Peyer's patch (tissue), 4 donors: ENCODE measurements at regions not wholly inside any gene's neighbourhood (a gene's known extent, or its start where the extent isn't known, plus 50 kb on each side); places are given as distances from the start of the nearest gene placed in this dataset.

Experiments used
- CTCF ChIP-seq, 6 experiments: fragments of 450-650 bp in 4 of 6; fragments of 200-600 bp in 2 of 6; sonication (generic) in 1 of 6; IDR thresholded peaks; one replicate each; pipeline ENCODE4 v1.5.1; 2017 to 2019; ENCODE audit warnings: antibody characterized with exemption in 6 of 6, mild to moderate bottlenecking in 3 of 6, moderate library complexity in 1 of 6
- POLR2A ChIP-seq, 2 donors: fragments of 450-650 bp; IDR thresholded peaks; one replicate each; pipeline ENCODE4 v1.5.1; 2017; ENCODE audit warnings: antibody characterized with exemption in 2 of 2, mild to moderate bottlenecking in 2 of 2, moderate library complexity in 2 of 2

- no peak for TF ChIP-seq POLR2A (IDR thresholded peaks at IDR 0.05)
- no peak for TF ChIP-seq CTCF (IDR thresholded peaks at IDR 0.05)
Observed at GRCh38 chr4:128727658-128728057, 81.8 kb upstream of the JADE1 start.
